CD4-positive, alpha-beta T cell (primary cell): ENCODE measurements at regions not wholly inside any gene's neighbourhood (a gene's known extent, or its start where the extent isn't known, plus 50 kb on each side); places are given as distances from the start of the nearest gene placed in this dataset.

Experiments
- ATAC-seq: fragments of 200-7000 bp; cut with Tn5 transposase; one replicate; pipeline ENCODE4 v1.10.0; 2022; ENCODE audit warnings: mild to moderate bottlenecking; ENCODE audit not compliant: poor library complexity
- CTCF ChIA-PET: fragments of 350-600 bp; sonication (Branson Sonifier 250); formaldehyde crosslinking; loops from one replicate; lab custom pipeline; 2021; ENCODE audit warnings: antibody characterized with exemption, inconsistent platforms; lab: Charles Lee
- POLR2A ChIA-PET: fragments of 350-600 bp; sonication (Branson Sonifier 250); formaldehyde crosslinking; loops from one replicate; lab custom pipeline; 2021; ENCODE audit warnings: antibody characterized with exemption, inconsistent platforms; lab: Charles Lee
- DNase-seq, 14 experiments: peaks; one replicate each; pipeline ENCODE4 v3.0.0-alpha.2; 2013 to 2020; ENCODE audit warnings: mixed read lengths in 2 of 14
- H3K27ac ChIP-seq, 2 donors: one replicate each; pipeline versions ENCODE4 v1.5.1 to v1.7.0; 2013; ENCODE audit warnings: low read length in 2 of 2, low read depth in 1 of 2, mild to moderate bottlenecking in 1 of 2
- H3K27me3 ChIP-seq, 2 experiments: 1 replicate in 1 of 2; 2 replicates in 1 of 2; pipeline versions ENCODE4 v1.6.1 to v1.7.0; 2013; ENCODE audit warnings: low read length in 2 of 2, control low read depth in 1 of 2, mild to moderate bottlenecking in 1 of 2, moderate library complexity in 1 of 2; ENCODE audit not compliant: insufficient read depth in 2 of 2, control insufficient read depth in 1 of 2
- H3K36me3 ChIP-seq: one replicate; pipeline ENCODE4 v1.6.1; 2013; ENCODE audit warnings: low read length, control low read depth; ENCODE audit not compliant: insufficient read depth
- H3K4me1 ChIP-seq: one replicate; pipeline ENCODE4 v1.6.1; 2013; ENCODE audit warnings: low read length, control low read depth; ENCODE audit not compliant: insufficient read depth
- H3K4me3 ChIP-seq: one replicate; pipeline ENCODE4 v1.5.1; 2013; ENCODE audit warnings: mild to moderate bottlenecking, low read length, moderate library complexity
- H3K9me3 ChIP-seq, 2 experiments: 1 replicate in 1 of 2; 2 replicates in 1 of 2; pipeline versions ENCODE4 v1.6.1 to v1.7.0; 2013; ENCODE audit warnings: low read length in 2 of 2, mild to moderate bottlenecking in 2 of 2, control low read depth in 1 of 2, moderate library complexity in 1 of 2; ENCODE audit not compliant: control insufficient read depth in 1 of 2, insufficient read depth in 1 of 2
- H3K27ac Mint-ChIP-seq: one replicate; pipeline ENCODE4 v1.8.0; 2020; ENCODE audit warnings: mixed read lengths
- H3K27me3 Mint-ChIP-seq: one replicate; pipeline ENCODE4 v1.8.0; 2021; ENCODE audit warnings: mixed read lengths
- H3K36me3 Mint-ChIP-seq: one replicate; pipeline ENCODE4 v1.8.0; 2021; ENCODE audit warnings: low read depth, mixed read lengths
- H3K4me1 Mint-ChIP-seq: one replicate; pipeline ENCODE4 v1.8.0; 2021; ENCODE audit warnings: low read depth, mixed read lengths
- H3K4me3 Mint-ChIP-seq: one replicate; pipeline ENCODE4 v1.8.0; 2020; ENCODE audit warnings: mild to moderate bottlenecking, mixed read lengths
- H3K9me3 Mint-ChIP-seq: one replicate; pipeline ENCODE4 v1.8.0; 2020; ENCODE audit warnings: mixed read lengths
- CTCF ChIP-seq: fragments of 200-600 bp; IDR thresholded peaks from one replicate; pipeline ENCODE4 v1.8.0; 2022; ENCODE audit warnings: antibody characterized with exemption, mild to moderate bottlenecking
- intact Hi-C, 2 experiments: fragments of 100-400 bp; cut with DNase I in 1 of 2; cut with micrococcal nuclease in 1 of 2; formaldehyde crosslinking; loops; one replicate each; pipeline versions ENCODE4 v1.15.1 to v1.9.0; 2023 to 2025; cut with DNase I, micrococcal nuclease

DNA sequence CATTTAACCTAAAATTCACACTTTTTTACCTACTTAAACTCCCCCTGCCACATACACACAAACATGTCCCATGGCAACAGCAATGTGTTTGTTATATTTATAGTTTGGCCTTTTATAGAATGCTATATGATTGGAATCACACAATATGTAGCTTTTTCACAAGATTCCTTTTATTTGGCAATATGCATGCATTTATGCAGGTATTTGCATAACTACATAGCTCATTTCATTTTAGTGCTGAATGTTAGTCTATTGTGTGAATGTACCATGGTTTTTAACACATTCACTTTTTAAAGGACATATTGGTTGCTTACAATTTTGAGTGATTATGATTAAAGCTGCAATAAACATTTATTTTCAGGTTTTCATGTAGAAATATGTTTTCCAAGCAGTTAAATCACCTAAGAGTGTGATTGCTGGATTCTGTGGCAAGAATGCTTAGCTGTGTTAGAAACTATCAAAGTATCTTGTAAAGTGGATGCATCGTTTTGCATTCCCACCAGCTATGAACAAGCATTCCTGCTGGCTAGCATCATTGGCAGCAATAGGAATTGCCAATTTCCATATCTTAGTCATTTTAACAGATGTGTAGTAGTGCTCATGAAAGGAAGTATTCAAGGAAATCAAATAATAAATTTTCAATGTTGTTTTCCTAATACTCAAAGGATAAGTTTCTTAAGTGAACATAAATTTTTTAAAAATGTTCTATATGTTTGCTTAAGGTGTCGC is 557.0 kb downstream of the SLITRK1 start:
- Mint-ChIP-seq H3K4me1 (no peaks in the 10 kb centered on the region), H3K36me3 (no peaks in the 10 kb centered on the region), H3K27ac (no peak overlapping the region), H3K9me3 (peaks cover 2% of the 10 kb centered on the region), H3K4me3 (no peak overlapping the region), H3K27me3 (no peaks in the 10 kb centered on the region)
- no peaks in the 10 kb centered on the region for H3K36me3 ChIP-seq
- H3K9me3 ChIP-seq: peaks cover 0 to 6% of the 10 kb centered on the region in 2 experiments
- CTCF ChIA-PET: no interaction called here
- ATAC-seq (no peak), DNase-seq (no peak)
- POLR2A ChIA-PET: no interaction called here
- no peaks in the 10 kb centered on the region for H3K27me3 ChIP-seq
- H3K4me3 ChIP-seq: no peak overlapping the region
- no peaks in the 10 kb centered on the region for H3K4me1 ChIP-seq
- intact Hi-C loops: no loop called here
- H3K27ac ChIP-seq: no peak overlapping the region
- TF ChIP-seq CTCF: no peak

DNA sequence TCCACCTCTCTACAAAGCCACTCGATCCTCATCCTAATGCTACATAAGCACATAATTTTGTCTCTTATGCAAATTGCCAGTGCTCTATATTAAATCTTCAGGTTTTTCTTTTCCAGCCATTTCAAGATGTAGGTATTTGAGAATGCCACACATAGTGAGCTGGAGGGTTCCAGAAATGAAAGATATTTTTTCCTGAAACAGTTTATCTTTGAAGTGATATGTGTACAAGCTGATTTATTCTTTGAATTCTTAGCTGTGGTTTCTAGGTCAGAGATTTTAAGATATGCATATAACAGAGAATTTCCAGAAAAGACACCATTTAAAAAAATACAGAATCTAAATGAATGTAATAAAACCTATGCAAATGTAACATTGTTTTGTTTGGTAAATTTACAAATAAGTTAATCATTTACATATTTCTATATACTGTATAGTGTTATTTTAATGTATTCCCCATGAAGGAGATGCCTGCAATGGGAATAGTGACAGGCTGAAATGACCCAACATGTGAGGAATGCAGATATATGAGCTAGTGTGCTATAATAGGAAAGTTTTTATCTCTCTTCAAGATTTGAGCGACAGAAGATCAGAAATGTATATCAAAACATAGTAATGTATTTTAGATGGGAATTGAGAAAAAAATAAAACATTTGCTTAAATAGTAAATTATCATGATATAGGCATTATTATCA is 570.2 kb downstream of the SLITRK1 start:
- no peak for ATAC-seq
- POLR2A ChIA-PET: no interaction called here
- H3K36me3 Mint-ChIP-seq: no peaks in the 10 kb centered on the region
- Histone ChIP-seq H3K4me3 (no peak overlapping the region), H3K27me3 (no peaks in the 10 kb centered on the region), H3K27ac (no peak overlapping the region), H3K9me3 (peaks cover 0 to 4% of the 10 kb centered on the region in 2 experiments), H3K36me3 (no peaks in the 10 kb centered on the region), H3K4me1 (no peaks in the 10 kb centered on the region)
- no peak for DNase-seq
- no peak overlapping the region for H3K4me3 Mint-ChIP-seq
- H3K4me1 Mint-ChIP-seq: no peaks in the 10 kb centered on the region
- CTCF ChIA-PET: no interaction called here
- no peaks in the 10 kb centered on the region for H3K27me3 Mint-ChIP-seq
- peaks cover 5% of the 10 kb centered on the region for H3K9me3 Mint-ChIP-seq
- TF ChIP-seq CTCF: no peak
- intact Hi-C loops: no loop called here
- H3K27ac Mint-ChIP-seq: no peak overlapping the region

GRCh38 chr13:83298617-83299016 is 583.7 kb downstream of the SLITRK1 start:
- H3K36me3 ChIP-seq: no peaks in the 10 kb centered on the region
- no peaks in the 10 kb centered on the region for H3K9me3 Mint-ChIP-seq
- no peak for ATAC-seq
- no peak overlapping the region for H3K4me3 ChIP-seq
- H3K27ac Mint-ChIP-seq: no peak overlapping the region
- no peak for DNase-seq
- no peaks in the 10 kb centered on the region for H3K4me1 Mint-ChIP-seq
- no peaks in the 10 kb centered on the region for H3K9me3 ChIP-seq
- H3K27ac ChIP-seq: no peak overlapping the region
- ChIA-PET CTCF (no interaction called here), POLR2A (no interaction called here)
- no peaks in the 10 kb centered on the region for H3K27me3 ChIP-seq
- TF ChIP-seq CTCF: no peak
- H3K4me1 ChIP-seq: no peaks in the 10 kb centered on the region
- no peaks in the 10 kb centered on the region for H3K27me3 Mint-ChIP-seq
- intact Hi-C loops: no loop called here
- H3K4me3 Mint-ChIP-seq: no peak overlapping the region
- no peaks in the 10 kb centered on the region for H3K36me3 Mint-ChIP-seq
